GM19239 (cell line): ENCODE measurements at regions not wholly inside any gene's neighbourhood (a gene's known extent, or its start where the extent isn't known, plus 50 kb on each side); places are given as distances from the start of the nearest gene placed in this dataset.
"Not testable (repeated sequence)": the region's sequence is repeated elsewhere in the genome, so short reads cannot be mapped to it uniquely, and the experiment has no call there.

Experiments
- DNase-seq: peaks from one replicate; pipeline ENCODE4 v3.0.0; 2011; ENCODE audit warnings: low spot score; ENCODE audit not compliant: insufficient read length
- FAIRE-seq: peaks from 2 replicates; lab custom pipeline; 2011; peaks lifted over from hg19 to GRCh38; lab: Jason Lieb, UNC

DNA sequence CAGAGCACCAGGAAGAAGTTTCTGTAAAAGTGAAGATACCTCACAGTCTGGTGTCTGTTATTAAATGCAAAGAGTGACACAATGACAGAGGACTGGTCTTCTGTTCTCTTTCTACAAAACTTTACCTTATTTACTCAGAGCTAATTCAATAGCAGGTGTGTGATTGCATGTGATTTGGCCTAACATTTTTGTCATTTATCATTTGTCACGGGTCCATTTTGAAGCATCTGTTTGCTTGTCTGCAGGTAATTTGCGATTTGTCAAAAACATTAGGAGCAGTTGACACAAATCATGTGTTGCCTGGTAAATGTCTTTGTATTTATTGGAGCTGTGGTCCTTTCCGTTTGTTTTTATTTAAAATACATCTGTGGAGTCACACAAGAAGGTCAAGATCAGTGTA lies 1232.4 kb downstream of the STIM2 start:
- FAIRE-seq (no peak), DNase-seq (no peak)

DNA sequence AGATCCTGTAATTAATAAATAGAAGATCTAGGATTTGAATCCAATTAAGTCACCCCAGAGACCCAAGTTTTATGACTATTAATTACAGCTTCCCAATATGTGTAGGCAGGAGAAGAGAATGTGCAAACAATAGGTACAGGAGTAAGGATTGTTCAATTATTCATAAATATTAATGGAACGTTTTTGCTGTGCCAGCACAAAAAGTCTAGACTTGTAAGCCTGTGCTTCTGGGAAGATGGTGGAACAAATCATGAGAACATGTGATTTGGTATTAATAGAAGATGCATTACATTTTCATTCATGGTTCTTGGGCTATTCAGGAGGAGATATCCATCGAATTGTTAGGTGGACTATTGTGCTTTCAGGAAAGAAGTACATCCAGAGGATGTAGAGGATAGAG lies 1240.9 kb downstream of the STIM2 start:
- FAIRE-seq (no peak), DNase-seq (no peak)

GRCh38 chr4:28105271-28105859 lies 1244.7 kb downstream of the STIM2 start:
- no peak for FAIRE-seq

DNA sequence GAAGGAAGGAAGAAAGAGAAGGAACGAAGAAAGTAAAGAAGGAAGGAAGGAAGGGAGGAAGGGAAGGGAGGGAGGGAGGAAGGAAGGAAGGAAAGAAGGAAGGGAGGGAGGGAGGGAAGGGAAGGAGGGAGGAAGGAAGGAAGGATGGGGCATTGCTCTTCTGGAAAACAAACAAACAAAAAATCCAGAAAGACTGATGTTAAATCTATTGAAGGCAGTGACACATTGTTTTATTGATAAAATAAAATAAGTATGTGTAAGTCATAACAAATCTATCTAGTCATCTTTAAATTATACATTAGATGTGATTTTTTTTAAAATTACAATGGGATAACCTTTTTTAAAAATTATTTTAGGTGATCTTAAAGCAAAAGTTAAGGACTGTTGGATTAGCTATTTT lies 1245.5 kb downstream of the STIM2 start:
- DNase-seq = no peak
- FAIRE-seq = no peak

More at GRCh38 chr4:28105271-28105859, 1244.7 kb downstream of the STIM2 start:
- DNase-seq = no peak

DNA sequence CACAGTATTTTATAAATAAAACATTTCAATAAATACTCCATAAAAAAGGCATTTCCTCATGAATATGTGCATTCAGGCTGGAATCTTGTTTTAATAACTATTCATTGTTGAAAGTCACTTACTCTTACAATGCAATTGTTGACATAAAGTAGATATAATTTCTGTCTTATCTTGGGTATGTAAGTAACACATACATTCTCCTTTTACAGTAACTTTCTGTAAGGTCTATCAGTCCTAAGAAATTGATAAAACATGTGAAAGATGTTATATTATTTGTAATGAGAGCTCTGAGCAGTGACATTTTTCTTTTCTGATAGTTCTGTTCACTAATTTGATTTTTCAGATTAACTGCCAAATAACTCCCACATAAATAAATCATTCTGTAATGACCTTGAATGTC lies 1249.2 kb downstream of the STIM2 start:
- FAIRE-seq (no peak), DNase-seq (no peak)

DNA sequence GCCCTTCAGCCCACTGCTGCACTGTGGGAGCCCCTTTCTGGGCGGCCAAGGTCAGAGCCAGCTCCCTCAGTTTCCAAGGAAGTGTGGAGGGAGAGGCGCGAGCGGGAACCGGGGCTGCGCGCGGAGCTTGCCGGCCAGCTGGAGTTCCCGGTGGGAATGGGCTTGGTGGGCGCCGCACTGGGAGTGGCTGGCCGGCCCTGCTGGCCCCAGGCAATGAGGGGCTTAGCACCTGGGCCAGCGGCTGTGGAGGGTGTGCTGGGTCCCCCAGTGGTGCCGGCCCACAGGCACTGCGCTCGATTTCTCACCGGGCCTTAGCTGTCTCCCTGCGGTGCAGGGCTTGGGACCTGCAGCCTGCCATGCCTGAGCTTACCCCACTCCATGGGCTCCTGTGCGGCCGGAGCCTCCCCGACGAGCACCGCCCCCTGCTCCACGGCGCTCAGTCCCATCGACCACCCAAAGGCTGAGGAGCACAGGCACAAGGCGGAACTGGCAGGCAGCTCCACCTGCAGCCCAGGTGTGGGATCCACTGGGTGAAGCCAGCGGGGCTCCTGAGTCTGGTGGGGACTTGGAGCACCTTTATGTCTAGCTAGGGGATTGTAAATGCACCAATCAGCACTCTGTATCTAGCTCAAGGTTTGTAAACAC lies 1252.2 kb downstream of the STIM2 start:
- not testable (repeated sequence) for DNase-seq, FAIRE-seq

DNA sequence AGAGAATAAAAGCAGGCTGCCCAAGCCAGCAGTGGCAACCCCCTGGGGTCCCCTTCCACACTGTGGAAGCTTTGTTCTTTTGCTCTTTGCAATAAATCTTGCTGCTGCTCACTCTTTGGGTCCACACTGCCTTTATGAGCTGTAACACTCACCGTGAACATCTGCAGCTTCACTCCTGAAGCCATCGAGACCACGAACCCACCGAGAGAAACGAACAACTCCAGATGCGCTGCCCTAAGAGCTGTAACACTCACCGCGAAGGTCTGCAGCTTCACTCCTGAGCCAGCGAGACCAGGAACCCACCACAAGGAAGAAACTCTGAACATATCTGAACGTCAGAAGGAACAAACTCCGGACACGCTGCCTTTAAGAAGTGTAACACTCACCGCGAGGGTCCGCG lies 1252.9 kb downstream of the STIM2 start:
- not testable (repeated sequence) for DNase-seq, FAIRE-seq

GRCh38 chr4:28116526-28117083 lies 1256.0 kb downstream of the STIM2 start:
- FAIRE-seq, DNase-seq: not testable (repeated sequence)

GRCh38 chr4:28117084-28117682 lies 1256.5 kb downstream of the STIM2 start:
- DNase-seq = no peak
- FAIRE-seq = no peak

- no peak for DNase-seq
- FAIRE-seq = no peak
Measured at GRCh38 chr4:28146191-28146590, 1285.5 kb downstream of the STIM2 start.

DNA sequence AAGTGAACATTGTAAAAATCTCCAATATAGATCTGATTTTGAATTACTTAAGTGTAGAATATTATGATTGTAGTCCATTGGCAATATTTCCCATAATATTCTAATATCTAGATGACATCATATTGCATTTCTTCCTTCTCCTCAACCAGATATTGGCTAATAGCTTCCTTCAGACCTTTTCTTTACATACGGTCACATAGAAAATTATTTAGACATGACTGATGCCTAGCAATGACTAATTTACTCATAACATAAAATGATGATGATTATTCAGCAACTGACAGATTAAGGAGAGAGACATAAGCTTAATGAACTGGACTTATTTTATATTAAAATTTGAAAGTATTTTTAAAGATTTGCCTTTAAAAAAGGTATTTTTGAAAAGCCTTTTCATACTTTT lies 1287.6 kb downstream of the STIM2 start:
- DNase-seq (no peak), FAIRE-seq (no peak)

DNA sequence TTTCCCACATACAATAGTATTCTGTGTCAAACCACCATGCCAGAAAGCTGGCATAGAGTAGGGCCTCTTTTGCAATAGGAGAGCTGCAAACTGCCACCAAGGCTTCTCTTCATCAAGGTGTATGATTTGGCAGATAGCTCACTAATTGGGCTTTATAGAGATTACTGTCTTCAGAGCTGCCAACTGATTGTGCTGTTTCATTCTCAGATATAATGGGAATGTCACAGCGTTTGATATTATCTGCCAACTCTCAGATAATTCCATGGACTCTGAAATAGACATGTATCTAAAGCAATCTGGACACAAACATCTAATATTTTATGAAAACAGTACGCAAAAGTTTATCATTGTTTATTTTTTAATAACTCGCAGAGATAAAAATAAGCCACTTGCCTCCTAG lies 1289.1 kb downstream of the STIM2 start:
- no peak for DNase-seq
- FAIRE-seq = no peak

GRCh38 chr4:28151314-28151713 lies 1290.7 kb downstream of the STIM2 start:
- no peak for DNase-seq
- FAIRE-seq = no peak

DNA sequence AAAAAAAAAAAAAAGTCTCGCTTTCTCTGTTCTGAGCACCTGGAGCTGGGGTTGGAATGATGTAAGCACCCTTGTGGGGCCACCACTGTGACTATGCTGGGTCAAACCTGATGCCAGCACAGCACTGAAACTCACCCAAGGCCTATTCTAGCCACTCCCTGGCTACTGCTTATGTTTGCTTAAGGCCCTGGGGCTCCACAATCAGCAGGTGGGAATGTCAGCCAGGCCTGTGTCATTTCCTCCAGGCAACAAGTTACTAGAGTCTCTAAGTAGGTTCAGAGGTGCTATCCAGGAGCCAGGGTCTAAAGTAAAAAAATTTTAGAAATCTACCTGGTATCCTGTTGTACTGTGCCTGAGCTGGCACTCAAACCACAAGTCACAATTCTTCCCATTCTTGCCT lies 1306.8 kb downstream of the STIM2 start:
- FAIRE-seq (no peak), DNase-seq (no peak)

DNA sequence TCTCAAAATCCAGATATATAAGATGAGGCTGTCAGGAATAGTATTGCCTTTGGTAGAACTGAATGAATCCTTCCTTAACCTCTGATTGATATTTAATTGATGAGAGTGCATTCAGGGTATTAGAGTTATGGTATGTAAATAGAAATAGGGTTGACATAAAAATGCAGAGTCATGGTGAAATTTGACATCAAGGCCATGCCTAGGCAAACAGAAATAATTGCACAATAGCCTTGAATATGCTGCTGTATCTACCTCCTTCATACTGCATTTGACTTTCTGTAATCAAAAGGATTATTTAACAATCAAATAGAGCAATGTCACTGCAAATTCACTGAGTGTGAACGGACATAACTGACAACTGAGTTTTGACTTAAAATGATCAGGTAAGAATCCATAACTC lies 1316.3 kb downstream of the STIM2 start:
- DNase-seq (no peak), FAIRE-seq (no peak)

GRCh38 chr4:28177641-28178040 lies 1317.0 kb downstream of the STIM2 start:
- FAIRE-seq = no peak
- no peak for DNase-seq

DNA sequence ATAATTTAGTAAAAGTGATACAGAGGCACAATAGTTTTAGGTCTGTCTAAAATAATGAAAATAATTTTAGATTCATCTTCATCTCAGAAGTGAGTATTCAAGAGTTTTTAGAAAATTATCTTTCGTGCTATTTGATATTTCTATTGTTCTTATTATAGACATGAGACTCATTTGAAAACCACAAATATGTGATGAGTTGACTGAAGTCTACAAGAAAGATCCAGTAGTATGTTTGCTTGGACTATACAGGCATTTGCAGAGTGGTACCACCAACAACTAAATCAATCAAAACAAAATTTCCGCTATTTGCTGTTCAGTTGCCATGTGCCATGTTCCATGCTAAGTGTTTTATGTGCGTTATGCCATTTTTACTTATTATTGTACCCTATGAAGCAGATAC lies 1318.5 kb downstream of the STIM2 start:
- FAIRE-seq (no peak), DNase-seq (no peak)

GRCh38 chr4:28209371-28209924 lies 1348.8 kb downstream of the STIM2 start:
- DNase-seq = no peak
- FAIRE-seq = no peak

DNA sequence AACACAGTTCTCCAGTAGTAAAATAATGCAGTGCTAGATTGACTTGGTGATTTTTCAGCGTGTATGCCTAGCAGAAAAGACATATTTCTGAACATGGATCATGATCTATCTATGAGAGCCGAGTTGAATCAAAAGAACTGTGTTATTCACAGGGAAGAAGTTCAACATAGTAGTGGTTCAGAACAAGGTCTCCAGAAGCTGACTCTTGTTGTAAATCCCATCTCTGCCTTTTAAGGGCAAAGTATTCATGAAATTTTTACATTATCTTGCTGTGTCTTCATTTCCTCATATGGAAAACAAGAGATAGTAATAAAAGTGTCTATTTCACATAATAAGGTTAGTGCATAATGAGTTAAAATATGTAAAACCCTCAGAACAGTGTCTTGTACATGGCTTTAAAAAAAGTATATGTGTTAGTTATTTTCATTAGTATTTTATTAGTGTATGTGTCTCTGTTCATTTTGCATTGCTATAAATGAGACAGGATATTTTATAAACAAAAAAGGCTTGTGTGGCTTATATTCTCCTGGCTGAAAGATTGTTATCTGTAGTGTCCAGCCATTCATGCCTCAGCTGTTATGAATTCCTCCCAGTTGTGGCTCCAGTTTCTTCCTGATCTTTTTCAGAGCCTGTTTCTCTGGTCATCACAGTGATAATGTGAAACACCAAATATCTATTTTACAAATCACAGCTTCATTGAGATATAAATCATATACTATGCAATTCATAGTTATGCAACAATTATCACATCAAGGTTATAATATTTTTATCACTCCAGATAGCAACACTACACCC lies 1351.2 kb downstream of the STIM2 start:
- FAIRE-seq = no peak
- DNase-seq = no peak

DNA sequence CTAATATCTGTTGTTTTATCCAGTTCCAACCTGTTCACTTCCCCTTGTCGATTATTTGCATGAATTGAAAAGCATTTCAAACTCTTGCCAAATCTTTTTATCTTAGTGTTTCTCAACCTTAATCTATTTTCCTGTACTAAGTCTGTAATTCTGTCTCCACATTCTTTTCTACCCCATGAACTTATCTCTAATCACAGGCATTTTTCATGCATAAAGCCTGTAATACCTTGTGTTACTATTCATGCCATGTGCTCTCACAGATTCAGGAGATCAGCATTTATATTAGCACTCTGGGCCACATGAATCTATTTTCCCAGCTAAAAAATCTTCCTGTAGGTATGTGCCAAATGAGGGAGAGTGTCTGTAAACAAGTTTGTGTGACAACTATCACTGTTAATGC lies 1360.9 kb downstream of the STIM2 start:
- FAIRE-seq = no peak

More for the DNA sequence above, 1360.9 kb downstream of the STIM2 start:
- DNase-seq = no peak
